ENCODE measurements at regions not wholly inside any gene's neighbourhood (a gene's known extent, or its start where the extent isn't known, plus 50 kb on each side); places are given as distances from the start of the nearest gene placed in this dataset.

DNA sequence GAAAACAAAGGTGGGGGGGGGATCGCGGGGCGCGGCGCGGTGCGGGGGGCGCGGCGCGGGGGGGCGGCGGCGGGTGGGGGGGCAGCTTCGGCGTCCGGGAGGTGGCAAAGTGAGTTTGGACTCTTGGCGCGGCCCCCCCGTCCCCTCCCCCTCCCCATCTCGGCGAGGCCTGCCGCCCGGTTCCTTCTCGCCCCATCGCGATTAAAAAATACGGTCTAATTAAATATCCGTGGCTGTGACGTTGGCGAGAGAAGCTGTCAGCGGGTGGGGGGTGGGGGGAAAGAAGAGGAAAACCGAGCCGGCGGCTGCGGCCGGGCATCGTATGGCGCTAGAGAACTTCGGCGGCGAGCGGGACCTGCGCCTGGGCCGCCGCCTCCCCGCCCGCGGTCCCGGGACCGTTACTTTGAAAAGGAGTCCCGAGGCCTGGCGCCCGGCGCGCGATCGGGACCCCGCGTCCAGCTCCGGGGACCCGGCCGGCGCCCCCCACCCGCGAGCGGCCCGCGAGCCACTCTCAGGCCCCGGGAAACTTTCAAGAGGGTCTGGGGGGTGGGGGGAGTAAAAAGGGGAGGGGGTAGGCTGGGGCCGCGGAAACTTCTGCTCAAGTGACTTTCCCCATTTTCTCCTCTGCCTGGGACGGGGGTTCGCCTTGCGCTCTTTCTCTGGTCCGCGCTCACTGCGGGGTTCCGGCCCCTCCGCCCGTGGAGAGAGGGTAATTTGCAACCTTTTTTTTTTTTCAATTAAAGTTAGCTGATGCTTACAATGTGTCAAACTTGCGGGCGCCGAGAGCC, 146.3 kb upstream of the ZNF536 start:
- Mint-ChIP-seq H3K27me3 (ENCODE audit: low read depth in 2 of 2) (peaks cover 54 to 64% of the 10 kb centered on the region in 2 donors), H3K4me3 (peak overlapping the region; percentile 92), H3K9me3 (no peaks in the 10 kb centered on the region), H3K27ac (no peak overlapping the region), H3K4me1 (peaks cover 22 to 30% of the 10 kb centered on the region in 2 donors), H3K36me3 (peaks cover 14% of the 10 kb centered on the region)
- intact Hi-C loops (cut with micrococcal nuclease), result no loop called here
- H3K27me3 ChIP-seq (ENCODE audit: control insufficient read depth, insufficient read depth, low read length), result peaks cover 31% of the 10 kb centered on the region
- DNase-seq, result no peak
- no peaks in the 10 kb centered on the region for H3K9me3 ChIP-seq (ENCODE audit: control insufficient read depth, insufficient read depth, low read length)
- 2% methylated on average over 63 of the region's 84 CpGs for WGBS (ENCODE audit: insufficient coverage)
- no peak for TF ChIP-seq CTCF (IDR thresholded peaks at IDR 0.05)
- H3K27ac ChIP-seq (ENCODE audit: low read length), result no peak overlapping the region
- peaks cover 17% of the 10 kb centered on the region for H3K4me1 ChIP-seq (ENCODE audit: control insufficient read depth, insufficient read depth, low read length)
- no peaks in the 10 kb centered on the region for H3K36me3 ChIP-seq (ENCODE audit: control insufficient read depth, insufficient read depth, low read length)
- no peak overlapping the region for H3K4me3 ChIP-seq (ENCODE audit: low read length)
- no peak for ATAC-seq

DNA sequence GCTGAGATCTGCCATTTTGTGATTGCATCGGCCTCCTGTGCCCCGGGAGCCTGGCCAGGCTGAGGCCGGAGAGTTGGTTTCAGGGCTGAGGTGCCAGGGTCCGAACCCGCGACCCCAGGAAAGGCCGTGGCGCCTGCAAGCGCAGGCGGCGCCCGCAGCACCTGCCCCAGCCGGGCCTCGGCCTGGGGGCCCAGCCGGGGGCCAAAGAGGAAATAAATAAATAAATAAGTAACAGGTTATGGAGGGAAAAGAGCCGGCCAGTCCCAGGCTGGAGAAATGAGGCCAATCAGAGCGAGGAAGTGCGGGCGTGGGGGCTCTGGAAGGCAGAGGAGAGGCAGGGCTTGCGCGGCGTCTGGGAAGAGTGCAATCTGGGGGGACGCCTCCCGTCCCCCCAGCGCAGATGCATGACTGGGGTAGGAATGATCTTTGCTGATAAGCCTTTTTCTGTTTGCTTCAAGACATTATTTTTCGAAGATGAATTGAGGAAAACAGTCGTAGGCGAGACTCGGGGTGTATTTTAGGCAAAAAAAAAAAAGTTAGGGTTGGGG, 145.6 kb upstream of the ZNF536 start:
- H3K9me3 ChIP-seq (ENCODE audit: control insufficient read depth, insufficient read depth, low read length), result no peaks in the 10 kb centered on the region
- no peak for TF ChIP-seq CTCF (IDR thresholded peaks at IDR 0.05)
- WGBS (ENCODE audit: insufficient coverage), result 4% methylated on average over 29 of the region's 29 CpGs
- no peak overlapping the region for H3K27ac ChIP-seq (ENCODE audit: low read length)
- no peak overlapping the region for H3K4me3 ChIP-seq (ENCODE audit: low read length)
- H3K36me3 ChIP-seq (ENCODE audit: control insufficient read depth, insufficient read depth, low read length), result no peaks in the 10 kb centered on the region
- Mint-ChIP-seq H3K4me1 (peaks cover 22 to 30% of the 10 kb centered on the region in 2 donors), H3K4me3 (peak overlapping the region; percentile 90), H3K27ac (peak overlapping the region in 1 of 2 donors; percentile 38), H3K36me3 (peaks cover 14% of the 10 kb centered on the region), H3K9me3 (no peaks in the 10 kb centered on the region), H3K27me3 (ENCODE audit: low read depth in 2 of 2) (peaks cover 55 to 63% of the 10 kb centered on the region in 2 donors)
- intact Hi-C loops (cut with micrococcal nuclease), result no loop called here
- DNase-seq, result no peak
- peaks cover 29% of the 10 kb centered on the region for H3K27me3 ChIP-seq (ENCODE audit: control insufficient read depth, insufficient read depth, low read length)
- ATAC-seq, result no peak
- H3K4me1 ChIP-seq (ENCODE audit: control insufficient read depth, insufficient read depth, low read length), result peaks cover 17% of the 10 kb centered on the region

DNA sequence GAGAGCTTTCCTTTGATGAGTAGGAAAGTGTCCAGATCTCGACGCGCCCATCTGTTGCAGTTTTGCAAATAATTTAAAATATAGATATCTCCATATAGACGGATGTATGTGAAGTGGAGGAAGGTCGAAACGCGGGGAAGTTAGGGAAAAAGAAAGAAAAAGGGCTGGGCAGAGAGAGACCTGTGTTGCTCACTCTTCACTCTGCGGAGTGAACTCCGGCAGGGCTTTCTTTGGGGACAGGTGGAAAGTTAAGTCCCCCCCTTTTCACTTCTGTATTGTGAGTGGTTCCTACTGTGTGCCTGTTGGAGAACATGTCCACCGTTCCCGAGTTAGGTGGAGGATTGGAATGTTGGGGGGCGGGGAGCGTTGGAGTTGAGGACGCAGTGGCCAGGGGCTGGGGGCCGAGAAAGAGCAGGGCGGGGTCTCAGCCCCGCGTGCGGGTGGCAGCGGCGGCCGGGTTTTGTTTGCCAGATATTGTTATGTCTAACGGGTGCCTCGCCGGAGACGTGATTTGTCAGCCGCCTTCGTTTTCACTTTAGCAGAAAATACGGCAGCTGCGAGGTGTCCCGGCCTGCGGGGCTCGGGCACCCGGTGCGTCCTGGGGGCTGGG, 145.1 kb upstream of the ZNF536 start:
- Mint-ChIP-seq H3K9me3 (no peaks in the 10 kb centered on the region), H3K27ac (peak overlapping the region; percentile 29 to 38), H3K4me1 (peaks cover 22 to 30% of the 10 kb centered on the region in 2 donors), H3K36me3 (peaks cover 14% of the 10 kb centered on the region), H3K4me3 (peak overlapping the region; percentile 90), H3K27me3 (ENCODE audit: low read depth in 2 of 2) (peaks cover 52 to 65% of the 10 kb centered on the region in 2 donors)
- H3K4me1 ChIP-seq (ENCODE audit: control insufficient read depth, insufficient read depth, low read length), result peaks cover 17% of the 10 kb centered on the region
- peaks cover 30% of the 10 kb centered on the region for H3K27me3 ChIP-seq (ENCODE audit: control insufficient read depth, insufficient read depth, low read length)
- no peak for TF ChIP-seq CTCF (IDR thresholded peaks at IDR 0.05)
- H3K36me3 ChIP-seq (ENCODE audit: control insufficient read depth, insufficient read depth, low read length), result no peaks in the 10 kb centered on the region
- intact Hi-C loops (cut with micrococcal nuclease), result no loop called here
- no peak overlapping the region for H3K27ac ChIP-seq (ENCODE audit: low read length)
- peak in 1 of 3 donors; percentile 9 for ATAC-seq
- under 1% methylated on average over 28 of the region's 35 CpGs for WGBS (ENCODE audit: insufficient coverage)
- no peak overlapping the region for H3K4me3 ChIP-seq (ENCODE audit: low read length)
- DNase-seq, result no peak
- no peaks in the 10 kb centered on the region for H3K9me3 ChIP-seq (ENCODE audit: control insufficient read depth, insufficient read depth, low read length)
